ENCODE measurements at regions not wholly inside any gene's neighbourhood (a gene's known extent, or its start where the extent isn't known, plus 50 kb on each side); places are given as distances from the start of the nearest gene placed in this dataset.

DNA sequence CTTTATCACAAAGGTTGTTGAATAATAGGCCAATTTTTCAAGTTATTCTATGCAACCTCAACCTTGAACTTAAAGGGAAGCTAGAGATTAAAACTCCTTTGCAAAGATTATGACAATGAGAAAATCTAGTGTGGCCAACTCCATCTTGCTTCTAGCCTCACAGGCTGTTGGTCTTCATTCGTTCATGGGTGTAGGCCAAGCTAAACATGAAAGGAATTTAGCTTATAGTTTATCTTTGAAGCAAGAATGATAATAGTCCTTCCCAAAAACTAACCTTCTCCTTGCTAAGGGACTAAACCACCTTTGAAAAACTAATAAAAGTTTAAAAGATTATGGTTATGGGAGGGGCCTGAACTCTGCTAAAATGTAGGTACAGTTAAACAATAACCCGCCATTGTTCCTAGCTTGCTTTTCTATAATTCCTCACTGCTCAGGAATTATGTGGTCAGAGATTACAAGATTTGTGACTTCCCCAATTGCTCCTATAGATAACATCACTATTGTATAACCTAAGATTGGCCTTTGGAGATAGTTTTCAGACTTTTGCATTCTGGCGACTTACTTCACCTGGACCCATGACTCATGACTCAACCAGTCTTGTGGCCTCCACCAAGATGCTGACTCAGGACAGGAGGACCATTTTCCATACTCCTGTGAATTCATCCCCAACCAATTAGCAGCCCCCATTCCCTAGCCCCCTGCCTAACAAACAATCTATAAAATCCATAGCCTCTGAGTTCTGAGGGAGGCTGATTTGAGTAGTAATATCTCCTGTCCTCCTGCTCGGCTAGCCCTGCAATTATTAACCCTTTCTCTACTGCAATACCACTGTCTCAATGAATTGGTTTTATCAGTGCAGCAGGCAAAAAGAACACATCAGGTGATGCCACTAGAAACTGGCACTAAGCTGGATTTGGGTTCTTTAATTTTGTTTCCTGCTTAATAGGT, 154.5 kb downstream of the CD83 start:
- Histone ChIP-seq H3K9me3 (ENCODE audit: control insufficient read depth, low read depth, low read length) (no peaks in the 10 kb centered on the region), H3K27ac (ENCODE audit: low read length) (no peak overlapping the region), H3K4me1 (ENCODE audit: control insufficient read depth, low read depth, low read length) (peaks cover 15% of the 10 kb centered on the region), H3K27me3 (ENCODE audit: control insufficient read depth, insufficient read depth, low read length) (peaks cover 9% of the 10 kb centered on the region), H3K9ac (ENCODE audit: low read length) (no peak overlapping the region), H3K36me3 (ENCODE audit: control insufficient read depth, low read depth, low read length) (no peaks in the 10 kb centered on the region), H3K4me3 (ENCODE audit: low read length) (no peak overlapping the region)

GRCh38 chr6:14272737-14273085, 155.1 kb downstream of the CD83 start:
- no peak overlapping the region for H3K27ac ChIP-seq (ENCODE audit: low read length)
- H3K36me3 ChIP-seq (ENCODE audit: control insufficient read depth, low read depth, low read length), result no peaks in the 10 kb centered on the region
- H3K9ac ChIP-seq (ENCODE audit: low read length), result no peak overlapping the region
- peaks cover 15% of the 10 kb centered on the region for H3K4me1 ChIP-seq (ENCODE audit: control insufficient read depth, low read depth, low read length)
- no peak overlapping the region for H3K4me3 ChIP-seq (ENCODE audit: low read length)
- H3K27me3 ChIP-seq (ENCODE audit: control insufficient read depth, insufficient read depth, low read length), result peaks cover 9% of the 10 kb centered on the region
- H3K9me3 ChIP-seq (ENCODE audit: control insufficient read depth, low read depth, low read length), result no peaks in the 10 kb centered on the region

DNA sequence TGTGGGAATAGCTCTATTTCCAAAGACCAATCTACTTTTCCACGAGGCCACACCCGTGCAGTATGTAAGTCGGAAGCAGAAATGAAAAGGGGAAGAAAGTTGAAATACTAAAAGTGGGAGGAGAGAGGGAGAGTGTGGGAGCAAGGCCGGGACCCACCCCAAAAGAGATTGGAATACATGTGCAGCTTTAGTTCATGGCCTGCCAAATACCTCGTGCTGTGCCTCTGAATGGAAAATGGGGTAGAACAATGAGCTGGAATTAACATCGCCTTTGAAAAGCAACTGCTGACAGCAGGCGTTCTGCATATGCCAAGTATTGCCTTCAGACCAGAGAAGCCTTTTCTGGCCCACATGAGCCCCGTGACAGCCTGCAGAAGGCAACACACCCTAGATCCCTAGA, 155.6 kb downstream of the CD83 start:
- Histone ChIP-seq H3K36me3 (ENCODE audit: control insufficient read depth, low read depth, low read length) (no peaks in the 10 kb centered on the region), H3K27me3 (ENCODE audit: control insufficient read depth, insufficient read depth, low read length) (peaks cover 9% of the 10 kb centered on the region), H3K9me3 (ENCODE audit: control insufficient read depth, low read depth, low read length) (no peaks in the 10 kb centered on the region), H3K4me1 (ENCODE audit: control insufficient read depth, low read depth, low read length) (peaks cover 15% of the 10 kb centered on the region), H3K27ac (ENCODE audit: low read length) (no peak overlapping the region), H3K4me3 (ENCODE audit: low read length) (no peak overlapping the region), H3K9ac (ENCODE audit: low read length) (no peak overlapping the region)

GRCh38 chr6:14274016-14274415, 156.4 kb downstream of the CD83 start:
- Histone ChIP-seq H3K9ac (ENCODE audit: low read length) (no peak overlapping the region), H3K9me3 (ENCODE audit: control insufficient read depth, low read depth, low read length) (no peaks in the 10 kb centered on the region)

DNA sequence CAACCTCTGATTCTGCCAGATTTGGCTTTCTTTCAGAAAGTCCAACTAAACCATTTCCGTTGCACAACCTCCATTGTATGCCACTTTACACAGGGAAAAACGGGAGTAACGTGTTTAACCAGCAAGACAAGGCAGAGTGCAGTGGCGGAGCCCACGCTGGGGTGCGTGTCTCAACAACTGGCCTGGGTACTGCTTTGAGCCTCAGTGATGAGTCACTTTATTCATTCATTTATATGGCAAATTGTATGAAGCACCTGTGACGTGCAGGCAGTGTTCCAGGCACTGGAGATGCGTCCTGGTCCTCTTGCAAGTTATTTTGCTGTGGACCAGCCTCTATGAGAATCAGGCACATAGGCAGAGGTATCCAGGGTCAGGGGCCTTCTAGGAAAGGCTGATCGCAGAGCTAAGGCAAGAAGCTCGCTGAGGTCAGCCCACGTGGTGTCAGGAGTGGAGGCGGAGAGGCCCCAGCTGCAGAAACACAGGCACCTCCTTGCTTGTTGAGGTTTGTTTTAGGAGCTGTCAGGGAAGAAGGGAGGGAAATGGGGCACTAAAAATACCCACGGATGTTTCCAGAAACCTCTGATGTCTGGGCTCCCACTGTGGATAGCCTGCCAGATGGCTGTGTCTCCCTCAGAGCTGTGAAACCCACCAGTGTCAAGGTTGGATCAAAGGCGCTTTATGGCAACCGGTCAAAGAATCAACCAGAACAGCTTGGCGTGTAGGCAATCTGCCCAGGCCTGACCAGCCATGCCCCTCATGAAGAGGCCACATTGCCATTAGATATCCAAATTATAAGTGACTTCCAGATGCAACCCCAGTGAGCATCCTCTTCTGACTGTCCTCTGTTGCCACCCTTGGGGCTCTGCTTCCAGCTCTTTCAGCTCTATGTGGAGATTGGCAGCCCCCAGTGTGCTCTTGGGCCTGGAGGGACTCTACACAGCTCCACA, 157.2 kb downstream of the CD83 start:
- H3K9ac ChIP-seq (ENCODE audit: low read length), result no peak overlapping the region
- no peaks in the 10 kb centered on the region for H3K36me3 ChIP-seq (ENCODE audit: control insufficient read depth, low read depth, low read length)
- no peak overlapping the region for H3K4me3 ChIP-seq (ENCODE audit: low read length)
- peaks cover 15% of the 10 kb centered on the region for H3K4me1 ChIP-seq (ENCODE audit: control insufficient read depth, low read depth, low read length)
- H3K27ac ChIP-seq (ENCODE audit: low read length), result no peak overlapping the region
- H3K27me3 ChIP-seq (ENCODE audit: control insufficient read depth, insufficient read depth, low read length), result peaks cover 9% of the 10 kb centered on the region
- H3K9me3 ChIP-seq (ENCODE audit: control insufficient read depth, low read depth, low read length), result no peaks in the 10 kb centered on the region

More at GRCh38 chr6:14274016-14274415, 156.4 kb downstream of the CD83 start:
- Histone ChIP-seq H3K4me1 (ENCODE audit: control insufficient read depth, low read depth, low read length) (peaks cover 15% of the 10 kb centered on the region), H3K27ac (ENCODE audit: low read length) (no peak overlapping the region), H3K36me3 (ENCODE audit: control insufficient read depth, low read depth, low read length) (no peaks in the 10 kb centered on the region), H3K27me3 (ENCODE audit: control insufficient read depth, insufficient read depth, low read length) (peaks cover 9% of the 10 kb centered on the region), H3K4me3 (ENCODE audit: low read length) (no peak overlapping the region)

DNA sequence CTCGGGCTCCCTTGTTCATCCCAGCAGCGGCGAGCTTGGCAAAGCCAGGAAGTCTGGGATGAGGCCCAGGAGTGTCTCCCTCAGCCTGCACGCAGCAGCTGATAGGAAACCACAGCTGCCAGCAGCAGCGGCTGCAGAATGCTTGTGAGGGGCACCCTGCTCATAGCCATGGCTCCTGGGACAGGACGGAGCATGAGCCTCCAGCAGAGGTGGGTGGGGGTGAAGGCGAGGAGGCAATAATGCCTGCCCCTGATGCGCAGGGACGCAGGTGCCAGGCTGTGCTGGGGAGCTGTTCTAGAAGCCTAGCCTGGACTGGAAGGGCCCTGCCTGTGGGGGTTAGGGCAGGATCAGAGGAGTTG, 157.9 kb downstream of the CD83 start:
- no peak overlapping the region for H3K9ac ChIP-seq (ENCODE audit: low read length)
- peaks cover 15% of the 10 kb centered on the region for H3K4me1 ChIP-seq (ENCODE audit: control insufficient read depth, low read depth, low read length)
- H3K27me3 ChIP-seq (ENCODE audit: control insufficient read depth, insufficient read depth, low read length), result peaks cover 9% of the 10 kb centered on the region
- no peak overlapping the region for H3K27ac ChIP-seq (ENCODE audit: low read length)
- H3K9me3 ChIP-seq (ENCODE audit: control insufficient read depth, low read depth, low read length), result no peaks in the 10 kb centered on the region
- no peak overlapping the region for H3K4me3 ChIP-seq (ENCODE audit: low read length)
- H3K36me3 ChIP-seq (ENCODE audit: control insufficient read depth, low read depth, low read length), result no peaks in the 10 kb centered on the region

DNA sequence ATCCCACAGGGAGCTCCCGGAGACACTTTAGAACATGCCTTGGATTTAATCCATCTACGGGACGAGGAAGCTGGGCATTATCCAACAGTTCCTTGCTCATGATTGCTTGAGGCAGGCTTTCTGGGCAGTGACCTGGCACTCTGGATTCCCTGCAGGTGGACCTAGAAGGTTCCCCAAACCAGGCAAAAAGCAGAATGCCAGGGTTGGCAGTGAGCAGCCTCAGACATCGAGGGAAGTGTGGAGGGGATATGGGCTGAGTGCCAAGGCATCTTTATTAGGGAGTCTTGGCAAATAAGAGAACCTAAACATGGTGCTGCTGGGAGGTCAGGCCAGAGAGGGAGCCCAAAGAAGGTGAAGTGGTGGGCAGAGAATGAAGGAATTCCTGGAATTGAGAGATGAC, 158.5 kb downstream of the CD83 start:
- Histone ChIP-seq H3K4me3 (ENCODE audit: low read length) (no peak overlapping the region), H3K4me1 (ENCODE audit: control insufficient read depth, low read depth, low read length) (peaks cover 15% of the 10 kb centered on the region), H3K27me3 (ENCODE audit: control insufficient read depth, insufficient read depth, low read length) (peaks cover 9% of the 10 kb centered on the region), H3K27ac (ENCODE audit: low read length) (no peak overlapping the region), H3K9ac (ENCODE audit: low read length) (no peak overlapping the region), H3K9me3 (ENCODE audit: control insufficient read depth, low read depth, low read length) (no peaks in the 10 kb centered on the region), H3K36me3 (ENCODE audit: control insufficient read depth, low read depth, low read length) (no peaks in the 10 kb centered on the region)

GRCh38 chr6:14276667-14277404, 159.3 kb downstream of the CD83 start:
- no peak overlapping the region for H3K9ac ChIP-seq (ENCODE audit: low read length)
- no peaks in the 10 kb centered on the region for H3K9me3 ChIP-seq (ENCODE audit: control insufficient read depth, low read depth, low read length)
- peaks cover 15% of the 10 kb centered on the region for H3K4me1 ChIP-seq (ENCODE audit: control insufficient read depth, low read depth, low read length)
- H3K4me3 ChIP-seq (ENCODE audit: low read length), result no peak overlapping the region
- H3K27ac ChIP-seq (ENCODE audit: low read length), result no peak overlapping the region
- no peaks in the 10 kb centered on the region for H3K36me3 ChIP-seq (ENCODE audit: control insufficient read depth, low read depth, low read length)
- peaks cover 9% of the 10 kb centered on the region for H3K27me3 ChIP-seq (ENCODE audit: control insufficient read depth, insufficient read depth, low read length)

GRCh38 chr6:14277405-14277930, 159.9 kb downstream of the CD83 start:
- H3K9me3 ChIP-seq (ENCODE audit: control insufficient read depth, low read depth, low read length), result no peaks in the 10 kb centered on the region
- H3K9ac ChIP-seq (ENCODE audit: low read length), result no peak overlapping the region
- no peaks in the 10 kb centered on the region for H3K36me3 ChIP-seq (ENCODE audit: control insufficient read depth, low read depth, low read length)
- H3K4me1 ChIP-seq (ENCODE audit: control insufficient read depth, low read depth, low read length), result peaks cover 15% of the 10 kb centered on the region
- H3K27me3 ChIP-seq (ENCODE audit: control insufficient read depth, insufficient read depth, low read length), result peaks cover 9% of the 10 kb centered on the region
- H3K27ac ChIP-seq (ENCODE audit: low read length), result no peak overlapping the region
- H3K4me3 ChIP-seq (ENCODE audit: low read length), result no peak overlapping the region

- peaks cover 9% of the 10 kb centered on the region for H3K27me3 ChIP-seq (ENCODE audit: control insufficient read depth, insufficient read depth, low read length)
- no peaks in the 10 kb centered on the region for H3K36me3 ChIP-seq (ENCODE audit: control insufficient read depth, low read depth, low read length)
- no peak overlapping the region for H3K27ac ChIP-seq (ENCODE audit: low read length)
- H3K4me3 ChIP-seq (ENCODE audit: low read length), result no peak overlapping the region
- H3K4me1 ChIP-seq (ENCODE audit: control insufficient read depth, low read depth, low read length), result peaks cover 11% of the 10 kb centered on the region
- H3K9ac ChIP-seq (ENCODE audit: low read length), result no peak overlapping the region
- H3K9me3 ChIP-seq (ENCODE audit: control insufficient read depth, low read depth, low read length), result no peaks in the 10 kb centered on the region
Measured at GRCh38 chr6:14278006-14278405, 160.4 kb downstream of the CD83 start.

GRCh38 chr6:14278446-14278845, 160.9 kb downstream of the CD83 start:
- Histone ChIP-seq H3K9me3 (ENCODE audit: control insufficient read depth, low read depth, low read length) (no peaks in the 10 kb centered on the region), H3K4me3 (ENCODE audit: low read length) (no peak overlapping the region), H3K27ac (ENCODE audit: low read length) (no peak overlapping the region), H3K27me3 (ENCODE audit: control insufficient read depth, insufficient read depth, low read length) (peaks cover 9% of the 10 kb centered on the region), H3K9ac (ENCODE audit: low read length) (no peak overlapping the region), H3K36me3 (ENCODE audit: control insufficient read depth, low read depth, low read length) (no peaks in the 10 kb centered on the region), H3K4me1 (ENCODE audit: control insufficient read depth, low read depth, low read length) (peaks cover 6% of the 10 kb centered on the region)

All from iPS-18a (cell line).